GM12864 (cell line): ENCODE measurements at regions not wholly inside any gene's neighbourhood (a gene's known extent, or its start where the extent isn't known, plus 50 kb on each side); places are given as distances from the start of the nearest gene placed in this dataset.

Source experiments
- DNase-seq: peaks from one replicate; pipeline ENCODE4 v3.0.0-alpha.2; 2011; ENCODE audit warnings: low read depth
- H3K4me3 ChIP-seq: 2 replicates; pipeline ENCODE4 v1.5.1; 2011; ENCODE audit warnings: mild to moderate bottlenecking, low read depth, low read length, control low read depth
- TF ChIP-seq, protein P1 (sequence below): IDR thresholded peaks from 2 replicates; pipeline ENCODE4 v1.5.1; 2011; ENCODE audit warnings: low read depth, mild to moderate bottlenecking, moderate library complexity, low read length, control low read depth, inconsistent platforms; ENCODE audit errors: missing control alignments

DNA sequence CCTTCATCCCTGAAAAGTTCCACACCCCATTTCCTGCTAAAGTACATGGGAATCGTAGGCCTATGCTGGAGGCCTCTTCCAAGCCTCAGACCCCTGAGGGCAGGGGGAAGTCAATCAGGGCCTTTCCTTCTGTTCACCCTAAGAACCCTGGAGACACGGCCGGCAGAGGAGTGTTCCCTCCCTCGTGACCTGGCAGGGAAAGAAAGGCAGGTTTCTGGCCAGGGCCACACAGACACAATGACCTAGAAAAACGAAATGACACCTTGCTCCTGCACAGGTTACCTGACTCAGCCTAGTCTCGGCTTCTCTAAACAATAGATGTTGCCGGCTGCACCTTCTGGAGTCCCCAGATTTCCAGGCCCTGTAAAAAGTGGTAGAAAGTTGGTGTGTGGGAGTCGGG lies 60.6 kb upstream of the CADM1 start:
- DNase-seq = no peak
- no peak overlapping the region for H3K4me3 ChIP-seq
- TF ChIP-seq, protein P1, sequence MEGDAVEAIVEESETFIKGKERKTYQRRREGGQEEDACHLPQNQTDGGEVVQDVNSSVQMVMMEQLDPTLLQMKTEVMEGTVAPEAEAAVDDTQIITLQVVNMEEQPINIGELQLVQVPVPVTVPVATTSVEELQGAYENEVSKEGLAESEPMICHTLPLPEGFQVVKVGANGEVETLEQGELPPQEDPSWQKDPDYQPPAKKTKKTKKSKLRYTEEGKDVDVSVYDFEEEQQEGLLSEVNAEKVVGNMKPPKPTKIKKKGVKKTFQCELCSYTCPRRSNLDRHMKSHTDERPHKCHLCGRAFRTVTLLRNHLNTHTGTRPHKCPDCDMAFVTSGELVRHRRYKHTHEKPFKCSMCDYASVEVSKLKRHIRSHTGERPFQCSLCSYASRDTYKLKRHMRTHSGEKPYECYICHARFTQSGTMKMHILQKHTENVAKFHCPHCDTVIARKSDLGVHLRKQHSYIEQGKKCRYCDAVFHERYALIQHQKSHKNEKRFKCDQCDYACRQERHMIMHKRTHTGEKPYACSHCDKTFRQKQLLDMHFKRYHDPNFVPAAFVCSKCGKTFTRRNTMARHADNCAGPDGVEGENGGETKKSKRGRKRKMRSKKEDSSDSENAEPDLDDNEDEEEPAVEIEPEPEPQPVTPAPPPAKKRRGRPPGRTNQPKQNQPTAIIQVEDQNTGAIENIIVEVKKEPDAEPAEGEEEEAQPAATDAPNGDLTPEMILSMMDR = no peak

DNA sequence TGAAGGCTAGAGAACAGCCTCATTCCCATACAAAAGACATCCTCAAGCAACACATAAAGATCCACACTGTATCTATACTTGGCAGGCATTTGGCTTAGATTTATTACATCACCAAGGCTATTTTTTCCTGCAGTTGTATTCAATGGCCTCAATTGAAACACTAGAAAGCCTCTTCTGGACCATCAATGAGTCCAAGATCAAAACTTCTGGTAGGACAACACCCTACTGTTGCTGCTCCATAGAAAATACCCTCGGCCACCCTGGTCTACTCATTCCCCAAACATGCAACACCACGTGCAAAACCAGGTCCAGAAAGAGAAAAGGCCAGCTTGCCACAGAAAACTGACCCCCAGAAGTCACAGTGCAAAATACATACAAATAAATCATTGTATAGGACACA lies 56.9 kb upstream of the CADM1 start:
- TF ChIP-seq, protein P1 = no peak
- no peak overlapping the region for H3K4me3 ChIP-seq
- DNase-seq = no peak

DNA sequence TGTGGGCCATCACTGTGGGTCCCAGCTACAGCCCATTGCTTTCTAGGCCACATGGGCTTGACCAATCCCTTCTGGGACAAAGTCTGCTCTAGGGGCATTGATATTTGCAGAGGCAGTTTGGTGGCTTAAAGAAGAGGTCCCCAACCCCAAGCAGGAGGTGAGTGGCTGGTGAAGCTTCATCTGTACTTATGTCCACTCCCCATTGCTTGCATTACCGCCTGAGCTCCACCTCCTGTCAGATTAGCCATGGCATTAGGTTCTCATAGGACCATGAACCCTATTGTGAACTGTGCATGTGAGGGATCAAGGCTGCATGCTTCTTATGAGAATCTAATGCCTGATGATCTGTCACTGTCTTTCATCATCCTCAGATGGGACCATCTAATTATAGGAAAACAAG lies 54.4 kb upstream of the CADM1 start:
- DNase-seq = no peak
- no peak overlapping the region for H3K4me3 ChIP-seq
- TF ChIP-seq, protein P1 = no peak

DNA sequence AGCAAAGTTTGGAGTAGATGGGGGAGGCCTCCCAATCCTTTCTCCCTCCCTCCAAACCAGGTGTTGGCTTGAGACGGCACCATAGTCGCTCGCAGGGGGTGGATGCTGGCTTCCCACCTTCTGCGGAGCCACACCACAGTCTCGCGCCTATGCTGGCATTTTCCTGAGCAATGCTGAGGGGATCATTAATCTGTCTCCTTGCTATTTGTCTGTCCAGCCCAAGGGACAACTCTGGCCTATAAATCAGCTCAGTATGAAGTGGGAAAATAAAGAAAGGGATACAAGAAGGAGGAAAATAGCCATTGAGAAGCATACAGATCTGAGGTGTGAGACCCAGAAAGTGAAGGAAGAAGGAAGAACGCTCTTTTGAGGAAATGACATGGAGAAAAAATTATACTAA lies 53.5 kb upstream of the CADM1 start:
- TF ChIP-seq, protein P1 = no peak
- no peak overlapping the region for H3K4me3 ChIP-seq
- no peak for DNase-seq

DNA sequence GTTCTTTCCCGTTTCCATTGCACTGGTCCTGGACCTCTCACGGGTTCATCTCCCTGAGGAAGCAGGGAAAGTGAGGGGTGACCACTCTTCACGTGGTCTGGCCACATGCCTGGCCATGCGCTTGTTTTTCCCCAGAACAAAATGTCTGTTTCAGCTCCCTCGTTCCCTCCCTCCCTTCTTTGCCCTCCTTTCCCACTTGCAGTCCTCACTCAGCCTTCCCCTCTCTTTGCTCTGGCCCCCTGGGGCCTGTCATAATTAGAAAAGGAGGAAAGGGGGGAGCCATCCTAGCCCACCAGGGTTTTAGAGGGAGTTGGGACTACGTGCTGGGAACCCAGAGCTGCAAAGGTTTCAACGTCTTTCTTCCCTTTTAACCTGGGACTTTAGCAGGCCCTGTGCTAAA lies 52.8 kb upstream of the CADM1 start:
- TF ChIP-seq, protein P1 = no peak
- no peak overlapping the region for H3K4me3 ChIP-seq
- no peak for DNase-seq

DNA sequence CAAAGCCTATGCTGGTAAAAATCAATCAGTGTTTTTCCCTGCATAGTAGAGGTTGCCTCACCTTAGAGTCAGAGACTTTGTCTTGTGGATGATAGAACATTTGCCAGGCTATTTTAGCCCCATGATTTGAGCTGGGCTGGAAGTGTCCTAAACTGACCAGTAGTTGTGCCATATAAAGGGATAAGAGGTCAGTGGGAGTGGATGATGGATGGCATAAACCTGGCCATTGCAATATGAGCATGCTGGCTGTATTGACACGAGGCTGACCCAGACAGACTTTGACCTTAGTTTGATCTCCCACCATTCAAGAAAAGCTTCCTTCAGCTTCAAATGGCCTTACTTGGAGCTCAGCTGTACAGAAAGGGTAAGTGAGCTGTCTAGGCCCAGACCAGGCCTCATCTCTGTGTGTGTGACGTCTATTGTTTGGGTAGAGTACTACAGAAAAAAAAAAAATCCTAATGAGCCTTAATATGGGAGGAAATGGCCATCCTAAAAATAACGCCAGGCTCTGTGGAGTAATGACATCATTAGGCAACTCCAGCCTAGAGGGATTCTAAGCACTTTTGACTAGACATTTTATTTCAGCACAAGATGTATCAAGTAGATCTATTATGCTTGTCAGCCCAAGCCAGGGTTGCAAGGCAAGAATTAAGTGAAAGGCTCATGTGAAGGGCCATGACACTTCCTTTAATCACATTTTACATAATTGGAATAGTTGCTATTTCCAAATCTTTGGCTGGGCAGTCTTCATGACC lies 51.3 kb upstream of the CADM1 start:
- TF ChIP-seq, protein P1 = no peak
- H3K4me3 ChIP-seq = no peak overlapping the region
- DNase-seq = no peak
